ENCODE measurements at regions not wholly inside any gene's neighbourhood (a gene's known extent, or its start where the extent isn't known, plus 50 kb on each side); places are given as distances from the start of the nearest gene placed in this dataset.

- Histone ChIP-seq H3K9me3 (ENCODE audit: control insufficient read depth, low read length) (no peaks in the 10 kb centered on the region), H3K4me3 (ENCODE audit: extremely low read depth, insufficient read depth, low read length, poor library complexity, severe bottlenecking) (no peak overlapping the region), H3K4me1 (ENCODE audit: control insufficient read depth, insufficient read depth, low read length, poor library complexity, severe bottlenecking) (peaks cover 12% of the 10 kb centered on the region), H3K36me3 (ENCODE audit: control insufficient read depth, insufficient read depth, low read length) (no peaks in the 10 kb centered on the region), H3K27ac (ENCODE audit: low read depth, low read length, severe bottlenecking) (no peak overlapping the region)
- WGBS, 2 experiments (ENCODE audit: insufficient coverage in 2 of 2) = 87 to 95% methylated on average over 6 to 11 of the region's 11 CpGs
Observed at GRCh38 chr20:50249447-50250388, 59.1 kb downstream of the CEBPB start.

- 90 to 94% methylated on average over 15 of the region's 15 CpGs for WGBS, 2 experiments (ENCODE audit: insufficient coverage in 2 of 2)
- Histone ChIP-seq H3K4me1 (ENCODE audit: control insufficient read depth, insufficient read depth, low read length, poor library complexity, severe bottlenecking) (peaks cover 12% of the 10 kb centered on the region), H3K27ac (ENCODE audit: low read depth, low read length, severe bottlenecking) (no peak overlapping the region), H3K4me3 (ENCODE audit: extremely low read depth, insufficient read depth, low read length, poor library complexity, severe bottlenecking) (no peak overlapping the region), H3K9me3 (ENCODE audit: control insufficient read depth, low read length) (no peaks in the 10 kb centered on the region), H3K36me3 (ENCODE audit: control insufficient read depth, insufficient read depth, low read length) (no peaks in the 10 kb centered on the region)
Observed at GRCh38 chr20:50250679-50251382, 60.2 kb downstream of the CEBPB start.

GRCh38 chr20:50251383-50251748, 60.7 kb downstream of the CEBPB start:
- H3K36me3 ChIP-seq (ENCODE audit: control insufficient read depth, insufficient read depth, low read length) = no peaks in the 10 kb centered on the region
- peaks cover 12% of the 10 kb centered on the region for H3K4me1 ChIP-seq (ENCODE audit: control insufficient read depth, insufficient read depth, low read length, poor library complexity, severe bottlenecking)
- 88 to 96% methylated on average over 11 of the region's 11 CpGs for WGBS, 2 experiments (ENCODE audit: insufficient coverage in 2 of 2)
- H3K4me3 ChIP-seq (ENCODE audit: extremely low read depth, insufficient read depth, low read length, poor library complexity, severe bottlenecking) = no peak overlapping the region
- no peaks in the 10 kb centered on the region for H3K9me3 ChIP-seq (ENCODE audit: control insufficient read depth, low read length)
- H3K27ac ChIP-seq (ENCODE audit: low read depth, low read length, severe bottlenecking) = no peak overlapping the region

- WGBS, 2 experiments (ENCODE audit: insufficient coverage in 2 of 2) = 85 to 87% methylated on average over 7 of the region's 7 CpGs
- Histone ChIP-seq H3K4me1 (ENCODE audit: control insufficient read depth, insufficient read depth, low read length, poor library complexity, severe bottlenecking) (peaks cover 12% of the 10 kb centered on the region), H3K4me3 (ENCODE audit: extremely low read depth, insufficient read depth, low read length, poor library complexity, severe bottlenecking) (no peak overlapping the region), H3K36me3 (ENCODE audit: control insufficient read depth, insufficient read depth, low read length) (no peaks in the 10 kb centered on the region), H3K9me3 (ENCODE audit: control insufficient read depth, low read length) (no peaks in the 10 kb centered on the region), H3K27ac (ENCODE audit: low read depth, low read length, severe bottlenecking) (no peak overlapping the region)
Observed at GRCh38 chr20:50251992-50252511, 61.4 kb downstream of the CEBPB start.

GRCh38 chr20:50252701-50253100, 62.1 kb downstream of the CEBPB start:
- Histone ChIP-seq H3K4me1 (ENCODE audit: control insufficient read depth, insufficient read depth, low read length, poor library complexity, severe bottlenecking) (peaks cover 7% of the 10 kb centered on the region), H3K36me3 (ENCODE audit: control insufficient read depth, insufficient read depth, low read length) (no peaks in the 10 kb centered on the region), H3K4me3 (ENCODE audit: extremely low read depth, insufficient read depth, low read length, poor library complexity, severe bottlenecking) (no peak overlapping the region), H3K9me3 (ENCODE audit: control insufficient read depth, low read length) (no peaks in the 10 kb centered on the region), H3K27ac (ENCODE audit: low read depth, low read length, severe bottlenecking) (no peak overlapping the region)
- 89 to 93% methylated on average over 6 to 7 of the region's 7 CpGs for WGBS, 2 experiments (ENCODE audit: insufficient coverage in 2 of 2)

GRCh38 chr20:50253101-50253500, 62.5 kb downstream of the CEBPB start:
- WGBS, 2 experiments (ENCODE audit: insufficient coverage in 2 of 2) = 91 to 95% methylated on average over 7 to 9 of the region's 10 CpGs
- Histone ChIP-seq H3K9me3 (ENCODE audit: control insufficient read depth, low read length) (no peaks in the 10 kb centered on the region), H3K4me1 (ENCODE audit: control insufficient read depth, insufficient read depth, low read length, poor library complexity, severe bottlenecking) (peaks cover 3% of the 10 kb centered on the region), H3K27ac (ENCODE audit: low read depth, low read length, severe bottlenecking) (no peak overlapping the region), H3K36me3 (ENCODE audit: control insufficient read depth, insufficient read depth, low read length) (no peaks in the 10 kb centered on the region), H3K4me3 (ENCODE audit: extremely low read depth, insufficient read depth, low read length, poor library complexity, severe bottlenecking) (no peak overlapping the region)

- Histone ChIP-seq H3K27ac (ENCODE audit: low read depth, low read length, severe bottlenecking) (no peak overlapping the region), H3K9me3 (ENCODE audit: control insufficient read depth, low read length) (no peaks in the 10 kb centered on the region), H3K36me3 (ENCODE audit: control insufficient read depth, insufficient read depth, low read length) (no peaks in the 10 kb centered on the region), H3K4me3 (ENCODE audit: extremely low read depth, insufficient read depth, low read length, poor library complexity, severe bottlenecking) (no peak overlapping the region), H3K4me1 (ENCODE audit: control insufficient read depth, insufficient read depth, low read length, poor library complexity, severe bottlenecking) (peaks cover 6% of the 10 kb centered on the region)
- 92 to 96% methylated on average over 9 to 10 of the region's 11 CpGs for WGBS, 2 experiments (ENCODE audit: insufficient coverage in 2 of 2)
Observed at GRCh38 chr20:50254466-50255079, 63.9 kb downstream of the CEBPB start.

GRCh38 chr20:50256577-50256976, 65.9 kb downstream of the CEBPB start:
- no peaks in the 10 kb centered on the region for H3K9me3 ChIP-seq (ENCODE audit: control insufficient read depth, low read length)
- no peaks in the 10 kb centered on the region for H3K36me3 ChIP-seq (ENCODE audit: control insufficient read depth, insufficient read depth, low read length)
- no peak overlapping the region for H3K27ac ChIP-seq (ENCODE audit: low read depth, low read length, severe bottlenecking)
- WGBS, 2 experiments (ENCODE audit: insufficient coverage in 2 of 2) = 63 to 65% methylated on average over 1 to 2 of the region's 6 CpGs
- no peak overlapping the region for H3K4me3 ChIP-seq (ENCODE audit: extremely low read depth, insufficient read depth, low read length, poor library complexity, severe bottlenecking)
- H3K4me1 ChIP-seq (ENCODE audit: control insufficient read depth, insufficient read depth, low read length, poor library complexity, severe bottlenecking) = peaks cover 12% of the 10 kb centered on the region

GRCh38 chr20:50257860-50258259, 67.2 kb downstream of the CEBPB start:
- H3K36me3 ChIP-seq (ENCODE audit: control insufficient read depth, insufficient read depth, low read length) = no peaks in the 10 kb centered on the region
- H3K4me1 ChIP-seq (ENCODE audit: control insufficient read depth, insufficient read depth, low read length, poor library complexity, severe bottlenecking) = peaks cover 9% of the 10 kb centered on the region
- H3K9me3 ChIP-seq (ENCODE audit: control insufficient read depth, low read length) = no peaks in the 10 kb centered on the region
- H3K4me3 ChIP-seq (ENCODE audit: extremely low read depth, insufficient read depth, low read length, poor library complexity, severe bottlenecking) = no peak overlapping the region
- H3K27ac ChIP-seq (ENCODE audit: low read depth, low read length, severe bottlenecking) = no peak overlapping the region
- 94 to 100% methylated on average over 1 to 2 of the region's 8 CpGs for WGBS, 2 experiments (ENCODE audit: insufficient coverage in 2 of 2)

GRCh38 chr20:50258790-50259483, 68.3 kb downstream of the CEBPB start:
- WGBS, 2 experiments (ENCODE audit: insufficient coverage in 2 of 2) = 96 to 98% methylated on average over 4 to 8 of the region's 8 CpGs
- Histone ChIP-seq H3K4me3 (ENCODE audit: extremely low read depth, insufficient read depth, low read length, poor library complexity, severe bottlenecking) (no peak overlapping the region), H3K4me1 (ENCODE audit: control insufficient read depth, insufficient read depth, low read length, poor library complexity, severe bottlenecking) (peaks cover 9% of the 10 kb centered on the region), H3K9me3 (ENCODE audit: control insufficient read depth, low read length) (no peaks in the 10 kb centered on the region), H3K36me3 (ENCODE audit: control insufficient read depth, insufficient read depth, low read length) (no peaks in the 10 kb centered on the region), H3K27ac (ENCODE audit: low read depth, low read length, severe bottlenecking) (no peak overlapping the region)
